SK-N-SH treated with all-trans-retinoic acid at 6 μM for 48 hours (cell line): ENCODE measurements at regions not wholly inside any gene's neighbourhood (a gene's known extent, or its start where the extent isn't known, plus 50 kb on each side); places are given as distances from the start of the nearest gene placed in this dataset.

Experiments
- ATAC-seq: fragments of 200-7000 bp; cut with Tn5 transposase; 3 replicates; pipeline ENCODE4 v1.9.1; 2020; ENCODE audit warnings: mild to moderate bottlenecking, moderate library complexity
- ARNTL ChIP-seq: fragments of 450-650 bp; formaldehyde crosslinking; IDR thresholded peaks from 2 replicates; pipeline ENCODE4 v1.5.0; 2020; ENCODE audit warnings: low read depth, mild to moderate bottlenecking, moderate library complexity, borderline replicate concordance
- BACH2 ChIP-seq: fragments of 250-450 bp; sonication (Bioruptor Pico); IDR thresholded peaks from 2 replicates; pipeline ENCODE4 v1.9.0; 2021; ENCODE audit warnings: mild to moderate bottlenecking, borderline replicate concordance
- CSDC2 ChIP-seq: fragments of 250-450 bp; sonication (Bioruptor Pico); IDR thresholded peaks from 2 replicates; pipeline ENCODE4 v1.5.0; 2020; ENCODE audit warnings: mild to moderate bottlenecking, moderate library complexity
- CSRNP3 ChIP-seq: fragments of 250-450 bp; sonication (Bioruptor Pico); IDR thresholded peaks from 2 replicates; pipeline ENCODE4 v1.5.1; 2021; ENCODE audit warnings: mild to moderate bottlenecking, moderate library complexity
- ESRRG ChIP-seq: fragments of 250-450 bp; sonication (Bioruptor Pico); IDR thresholded peaks from 2 replicates; pipeline ENCODE4 v1.6.1; 2021; ENCODE audit warnings: mild to moderate bottlenecking
- GLIS3 ChIP-seq: fragments of 250-450 bp; sonication (Bioruptor Pico); IDR thresholded peaks from 2 replicates; pipeline ENCODE4 v1.5.0; 2020; ENCODE audit warnings: mild to moderate bottlenecking, moderate library complexity
- ISL1 ChIP-seq: fragments of 250-450 bp; sonication (Bioruptor Pico); IDR thresholded peaks from 2 replicates; pipeline ENCODE4 v2.1.2; 2022; ENCODE audit warnings: mild to moderate bottlenecking, moderate library complexity
- POU6F1 ChIP-seq: fragments of 250-450 bp; sonication (Bioruptor Pico); IDR thresholded peaks from 2 replicates; pipeline ENCODE4 v1.8.0; 2021; ENCODE audit warnings: low read depth, mild to moderate bottlenecking, moderate library complexity, borderline replicate concordance
- RARB ChIP-seq: fragments of 250-450 bp; sonication (Bioruptor Pico); IDR thresholded peaks from 2 replicates; pipeline ENCODE4 v1.8.0; 2021; ENCODE audit warnings: mild to moderate bottlenecking, moderate library complexity
- SNAI2 ChIP-seq: fragments of 250-450 bp; sonication (Bioruptor Pico); IDR thresholded peaks from 2 replicates; pipeline ENCODE4 v1.5.0; 2020; ENCODE audit warnings: mild to moderate bottlenecking, moderate library complexity
- TCF4 ChIP-seq: fragments of 250-450 bp; sonication (Bioruptor Pico); IDR thresholded peaks from 2 replicates; pipeline ENCODE4 v1.8.0; 2021; ENCODE audit warnings: mild to moderate bottlenecking, moderate library complexity, borderline replicate concordance
- TOX ChIP-seq: fragments of 250-450 bp; sonication (Bioruptor Pico); IDR thresholded peaks from 2 replicates; pipeline ENCODE4 v1.8.0; 2021; ENCODE audit warnings: mild to moderate bottlenecking, moderate library complexity, borderline replicate concordance
- ZC3H10 ChIP-seq: fragments of 250-450 bp; sonication (Bioruptor Pico); IDR thresholded peaks from 2 replicates; pipeline ENCODE4 v1.5.1; 2021; ENCODE audit warnings: mild to moderate bottlenecking, moderate library complexity
- ZFP3 ChIP-seq: fragments of 250-450 bp; sonication (Bioruptor Pico); IDR thresholded peaks from 2 replicates; pipeline ENCODE4 v1.5.0; 2020; ENCODE audit warnings: mild to moderate bottlenecking, moderate library complexity
- ZFP30 ChIP-seq: fragments of 450-650 bp; formaldehyde crosslinking; IDR thresholded peaks from 2 replicates; pipeline ENCODE4 v1.5.0; 2022; ENCODE audit warnings: mild to moderate bottlenecking, moderate library complexity
- ZNF565 ChIP-seq: fragments of 450-650 bp; formaldehyde crosslinking; conservative IDR thresholded peaks from 2 replicates; pipeline ENCODE4 v1.5.0; 2020; ENCODE audit warnings: low read depth, mild to moderate bottlenecking, moderate library complexity
- ZNF70 ChIP-seq: fragments of 450-650 bp; formaldehyde crosslinking; IDR thresholded peaks from 2 replicates; pipeline ENCODE4 v1.5.0; 2020; ENCODE audit warnings: mild to moderate bottlenecking, moderate library complexity
- ZNF8 ChIP-seq: fragments of 450-650 bp; formaldehyde crosslinking; IDR thresholded peaks from 2 replicates; pipeline ENCODE4 v1.5.0; 2020; ENCODE audit warnings: mild to moderate bottlenecking, moderate library complexity
- TF ChIP-seq, protein P1 (sequence below): fragments of 250-450 bp; sonication (Bioruptor Pico); IDR thresholded peaks from 2 replicates; pipeline ENCODE4 v1.5.1; 2020; ENCODE audit warnings: low read depth, mild to moderate bottlenecking, moderate library complexity
- TF ChIP-seq, protein P2 (sequence below): fragments of 250-450 bp; sonication (Bioruptor Pico); IDR thresholded peaks from 2 replicates; pipeline ENCODE4 v1.8.0; 2020; ENCODE audit warnings: mild to moderate bottlenecking, moderate library complexity, borderline replicate concordance

DNA sequence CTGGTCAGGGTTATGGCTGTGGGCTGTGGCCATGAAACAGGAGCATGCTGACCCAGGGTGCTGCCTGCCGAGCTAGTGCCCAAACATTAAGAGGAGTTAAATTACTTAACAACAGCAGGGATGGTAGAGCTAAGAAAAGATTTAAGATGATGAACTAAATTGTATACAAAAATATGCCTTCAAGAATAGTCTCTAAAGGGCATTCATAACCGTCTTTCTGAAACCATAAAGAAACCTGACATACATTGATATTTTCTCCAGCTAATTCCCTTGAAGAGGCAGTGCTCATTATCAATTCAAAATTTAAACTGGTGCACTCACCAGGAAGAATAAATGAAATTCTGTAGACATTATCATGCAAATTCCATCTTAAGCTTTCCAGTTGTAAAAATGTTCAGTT lies 265.8 kb upstream of the TAC1 start (continued):
- TF ChIP-seq POU6F1 (CRISPR knock-in tag) (no peak), GLIS3 (CRISPR knock-in tag) (no peak), TCF4 (no peak), RARB (CRISPR knock-in tag) (no peak), CSDC2 (CRISPR knock-in tag) (no peak), TOX (CRISPR knock-in tag) (no peak), ZC3H10 (no peak), ARNTL (CRISPR knock-in tag) (no peak), ESRRG (CRISPR knock-in tag) (no peak)

- ATAC-seq: no peak
- TF ChIP-seq, protein P1, sequence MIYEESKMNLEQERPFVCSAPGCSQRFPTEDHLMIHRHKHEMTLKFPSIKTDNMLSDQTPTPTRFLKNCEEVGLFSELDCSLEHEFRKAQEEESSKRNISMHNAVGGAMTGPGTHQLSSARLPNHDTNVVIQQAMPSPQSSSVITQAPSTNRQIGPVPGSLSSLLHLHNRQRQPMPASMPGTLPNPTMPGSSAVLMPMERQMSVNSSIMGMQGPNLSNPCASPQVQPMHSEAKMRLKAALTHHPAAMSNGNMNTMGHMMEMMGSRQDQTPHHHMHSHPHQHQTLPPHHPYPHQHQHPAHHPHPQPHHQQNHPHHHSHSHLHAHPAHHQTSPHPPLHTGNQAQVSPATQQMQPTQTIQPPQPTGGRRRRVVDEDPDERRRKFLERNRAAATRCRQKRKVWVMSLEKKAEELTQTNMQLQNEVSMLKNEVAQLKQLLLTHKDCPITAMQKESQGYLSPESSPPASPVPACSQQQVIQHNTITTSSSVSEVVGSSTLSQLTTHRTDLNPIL (CRISPR knock-in tag): no peak
- TF ChIP-seq ISL1: no peak
These were observed 264.7 kb upstream of the TAC1 start for GRCh38 chr7:97466999-97467740.

GRCh38 chr7:97468493-97468892 lies 263.4 kb upstream of the TAC1 start:
- TF ChIP-seq ZNF565 (no peak), BACH2 (CRISPR knock-in tag) (no peak), ARNTL (CRISPR knock-in tag) (no peak), ZFP30 (CRISPR knock-in tag) (no peak), ZNF8 (CRISPR knock-in tag) (no peak), ZC3H10 (no peak), ISL1 (no peak), GLIS3 (CRISPR knock-in tag) (no peak), TCF4 (no peak), CSRNP3 (CRISPR knock-in tag) (no peak), TOX (CRISPR knock-in tag) (no peak), POU6F1 (CRISPR knock-in tag) (no peak), CSDC2 (CRISPR knock-in tag) (no peak), ZFP3 (no peak), SNAI2 (no peak), ESRRG (CRISPR knock-in tag) (no peak), RARB (CRISPR knock-in tag) (no peak), ZNF70 (CRISPR knock-in tag) (no peak)
- TF ChIP-seq, protein P2, sequence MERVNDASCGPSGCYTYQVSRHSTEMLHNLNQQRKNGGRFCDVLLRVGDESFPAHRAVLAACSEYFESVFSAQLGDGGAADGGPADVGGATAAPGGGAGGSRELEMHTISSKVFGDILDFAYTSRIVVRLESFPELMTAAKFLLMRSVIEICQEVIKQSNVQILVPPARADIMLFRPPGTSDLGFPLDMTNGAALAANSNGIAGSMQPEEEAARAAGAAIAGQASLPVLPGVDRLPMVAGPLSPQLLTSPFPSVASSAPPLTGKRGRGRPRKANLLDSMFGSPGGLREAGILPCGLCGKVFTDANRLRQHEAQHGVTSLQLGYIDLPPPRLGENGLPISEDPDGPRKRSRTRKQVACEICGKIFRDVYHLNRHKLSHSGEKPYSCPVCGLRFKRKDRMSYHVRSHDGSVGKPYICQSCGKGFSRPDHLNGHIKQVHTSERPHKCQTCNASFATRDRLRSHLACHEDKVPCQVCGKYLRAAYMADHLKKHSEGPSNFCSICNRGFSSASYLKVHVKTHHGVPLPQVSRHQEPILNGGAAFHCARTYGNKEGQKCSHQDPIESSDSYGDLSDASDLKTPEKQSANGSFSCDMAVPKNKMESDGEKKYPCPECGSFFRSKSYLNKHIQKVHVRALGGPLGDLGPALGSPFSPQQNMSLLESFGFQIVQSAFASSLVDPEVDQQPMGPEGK (CRISPR knock-in tag): no peak
- TF ChIP-seq, protein P1 (CRISPR knock-in tag): no peak
- TF ChIP-seq, all 23 proteins: peak for 0

More at GRCh38 chr7:97468493-97468892, 263.4 kb upstream of the TAC1 start:
- ATAC-seq: no peak
